ENCODE measurements at regions not wholly inside any gene's neighbourhood (a gene's known extent, or its start where the extent isn't known, plus 50 kb on each side); places are given as distances from the start of the nearest gene placed in this dataset.
A peak's percentile ranks its signal among the peaks of the same experiment; 100 is the strongest.

DNA sequence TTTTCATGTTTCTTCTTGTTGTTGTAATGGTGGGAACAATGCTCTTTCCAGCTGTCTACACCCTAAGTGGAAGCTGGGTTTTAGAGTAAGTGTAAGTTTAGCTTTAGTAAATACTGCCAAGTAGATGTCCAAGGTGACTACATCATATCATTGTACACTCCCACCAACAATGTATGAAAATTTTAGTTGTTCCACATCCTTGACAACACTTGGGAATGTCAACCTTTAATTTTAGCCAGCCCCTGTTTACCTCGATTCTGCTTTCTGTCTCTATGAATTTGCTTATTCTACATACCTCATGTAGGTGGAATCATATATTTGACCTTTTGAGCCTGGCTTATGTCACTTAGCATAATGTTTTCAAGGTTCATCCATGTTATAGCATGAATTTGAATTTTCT is 93.0 kb downstream of the MTPAP start:
- no peak for DNase-seq

DNA sequence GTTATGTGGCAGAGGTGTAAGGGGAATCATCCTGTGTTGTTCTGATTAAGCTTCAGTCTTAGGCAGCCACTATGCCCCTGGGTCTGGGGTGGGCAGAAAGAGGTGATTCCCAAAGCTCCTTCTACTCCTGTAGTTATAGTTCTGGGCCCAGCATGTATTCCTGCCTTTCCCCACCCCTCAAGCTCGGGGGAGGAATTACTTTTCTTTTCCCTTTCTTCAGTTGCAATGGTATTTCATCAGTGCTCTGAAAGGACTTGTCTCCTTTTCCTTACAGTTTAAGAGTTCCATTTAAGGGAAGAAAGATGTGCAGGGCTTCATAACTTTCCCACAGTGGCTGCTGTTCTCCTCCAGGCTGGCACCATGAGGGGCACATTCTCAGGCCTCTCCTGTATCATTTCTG is 94.2 kb downstream of the MTPAP start:
- no peak for DNase-seq

DNA sequence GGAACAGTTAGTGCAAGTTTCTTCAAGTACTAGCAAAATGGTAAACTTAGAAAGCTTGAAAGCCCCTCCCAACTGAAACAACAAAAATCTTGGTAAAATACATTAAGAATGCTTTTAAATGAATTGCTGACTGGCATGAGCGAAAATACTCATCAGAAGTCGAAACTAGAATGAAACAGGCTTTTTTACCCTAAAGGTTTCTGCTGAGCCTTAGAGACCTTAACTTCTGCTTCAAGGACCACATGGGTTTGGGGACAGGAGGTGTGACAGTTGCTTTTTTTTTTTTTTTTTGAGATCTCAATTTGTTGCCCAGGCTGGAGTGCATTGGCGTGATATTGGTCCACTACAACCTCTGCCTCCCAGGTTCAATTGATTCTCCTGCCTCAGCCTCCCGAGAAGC is 100.3 kb downstream of the MTPAP start:
- DNase-seq: no peak

DNA sequence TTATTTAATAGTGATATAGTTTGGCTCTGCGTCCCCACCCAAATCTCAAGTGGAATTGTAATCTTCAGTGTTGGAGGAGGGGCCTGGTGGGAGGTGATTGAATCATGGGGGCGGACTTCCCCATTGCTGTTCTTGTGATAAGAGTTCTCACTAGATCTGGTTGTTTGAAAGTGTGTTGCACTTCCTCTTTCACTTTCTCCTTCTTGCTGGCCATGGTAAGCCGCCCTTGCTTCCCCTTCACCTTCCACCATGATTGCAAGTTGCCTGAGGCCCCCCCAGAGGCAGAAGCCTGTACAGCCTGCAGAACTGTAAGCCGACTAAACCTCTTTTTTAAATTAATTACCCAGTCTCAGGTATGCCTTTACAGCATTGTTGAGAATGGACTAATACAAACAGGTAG is 101.4 kb downstream of the MTPAP start:
- peak in 1 of 5 experiments; percentile 64 for DNase-seq

DNA sequence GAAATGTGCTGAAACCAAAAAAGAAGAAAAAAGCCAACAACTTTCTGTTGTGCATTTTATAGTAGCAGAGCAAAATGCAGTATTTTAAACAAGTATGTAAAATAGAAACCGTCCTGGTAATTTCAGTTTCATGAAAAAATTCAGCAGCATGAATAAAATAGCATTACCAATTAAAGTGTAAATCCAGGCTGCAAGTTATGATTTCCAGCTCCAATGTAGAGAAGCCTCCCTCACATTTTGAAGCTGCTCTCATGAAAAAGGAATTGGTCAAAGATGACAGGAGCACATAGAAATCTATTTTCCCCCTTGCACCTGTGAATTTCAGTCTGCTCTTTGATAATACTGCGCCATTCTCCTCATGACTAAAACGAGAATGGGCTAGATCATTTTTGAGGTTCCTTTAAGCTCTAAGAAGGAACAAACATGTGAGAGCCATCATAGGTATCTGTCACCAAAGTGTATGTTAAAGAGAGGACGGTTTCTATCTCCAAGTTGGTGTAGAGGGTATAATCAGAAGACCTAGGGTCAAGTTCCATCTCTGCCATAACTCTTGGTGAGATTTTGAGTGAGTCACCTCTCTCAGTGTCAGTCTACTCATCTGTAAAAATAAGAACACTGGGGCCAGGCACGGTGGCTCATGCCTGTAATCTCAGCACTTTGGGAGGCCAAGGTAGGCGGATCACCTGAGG is 107.5 kb downstream of the MTPAP start:
- DNase-seq: peak in 1 of 5 experiments; percentile 9

DNA sequence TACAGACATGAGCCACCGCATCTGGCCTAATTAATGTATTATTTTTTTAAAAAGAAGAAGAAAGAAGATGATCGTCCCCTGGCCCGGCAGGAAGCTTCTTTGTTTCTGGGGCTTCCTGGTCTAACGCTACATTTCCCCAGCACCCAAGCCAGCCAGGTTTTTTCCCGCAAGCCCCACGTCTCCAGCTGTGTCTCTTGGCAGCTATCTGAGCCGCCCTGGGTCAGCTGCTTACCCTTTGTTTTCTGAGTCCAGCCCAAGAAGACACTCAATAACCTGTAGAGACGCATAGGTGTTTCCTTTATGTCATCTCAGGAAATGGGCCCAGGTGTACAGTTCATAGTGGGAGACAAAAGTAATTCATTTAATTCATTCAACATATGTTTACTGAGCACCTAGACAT is 110.2 kb downstream of the MTPAP start:
- no peak for DNase-seq

DNA sequence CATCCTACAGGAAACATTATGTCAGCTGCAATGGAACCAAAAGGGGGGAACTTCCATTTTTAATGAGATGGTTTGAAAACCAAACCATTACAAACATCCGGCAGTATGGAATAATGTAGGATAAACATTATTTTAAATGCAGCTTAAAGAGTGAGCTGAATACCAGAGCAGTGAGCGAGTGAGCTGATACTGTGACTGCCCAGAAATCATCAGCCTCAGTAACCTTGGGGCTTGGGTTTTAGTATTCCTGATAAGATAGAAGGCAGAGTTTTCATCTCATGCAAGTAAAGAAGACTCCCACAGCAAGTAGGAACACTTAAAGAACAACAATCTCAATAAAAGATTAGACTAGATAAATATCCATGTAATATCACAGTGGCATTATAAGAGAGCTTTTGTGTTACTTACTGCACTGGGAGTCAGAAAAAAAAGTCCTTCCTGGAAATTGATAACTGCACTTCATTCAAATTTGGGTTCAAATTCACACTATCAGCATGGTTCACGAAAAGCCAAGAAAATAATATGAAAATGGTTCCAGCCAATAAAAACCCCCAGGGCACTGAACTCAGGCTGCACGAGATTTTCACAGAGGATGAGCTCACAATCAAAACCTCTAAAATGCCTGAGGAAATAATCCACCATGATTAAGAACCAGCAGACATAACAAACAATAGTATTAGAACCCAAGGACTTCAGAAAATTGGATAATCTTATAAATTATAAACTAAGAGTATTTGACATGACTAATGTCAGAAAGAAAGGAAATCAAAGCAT is 115.7 kb downstream of the MTPAP start:
- no peak for DNase-seq

DNA sequence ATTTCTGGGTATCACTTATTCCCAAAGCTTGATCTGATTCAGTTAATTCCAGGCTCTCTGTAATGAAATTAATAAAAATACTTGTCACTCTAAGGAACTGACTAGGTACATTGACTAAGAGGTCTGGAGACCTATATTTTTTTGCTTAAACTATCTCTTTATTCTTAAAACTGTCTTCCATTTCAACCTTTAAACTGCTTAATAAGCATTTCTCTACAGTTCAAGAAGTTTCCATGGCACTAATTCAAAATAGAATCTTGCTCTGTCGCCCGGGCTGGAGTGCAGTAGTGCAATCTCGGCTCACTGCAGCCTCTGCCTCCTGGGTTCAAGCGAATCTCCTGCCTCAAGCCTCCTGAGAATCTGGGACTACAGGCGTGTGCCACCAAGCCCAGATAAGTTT is 117.4 kb downstream of the MTPAP start:
- no peak for DNase-seq

DNA sequence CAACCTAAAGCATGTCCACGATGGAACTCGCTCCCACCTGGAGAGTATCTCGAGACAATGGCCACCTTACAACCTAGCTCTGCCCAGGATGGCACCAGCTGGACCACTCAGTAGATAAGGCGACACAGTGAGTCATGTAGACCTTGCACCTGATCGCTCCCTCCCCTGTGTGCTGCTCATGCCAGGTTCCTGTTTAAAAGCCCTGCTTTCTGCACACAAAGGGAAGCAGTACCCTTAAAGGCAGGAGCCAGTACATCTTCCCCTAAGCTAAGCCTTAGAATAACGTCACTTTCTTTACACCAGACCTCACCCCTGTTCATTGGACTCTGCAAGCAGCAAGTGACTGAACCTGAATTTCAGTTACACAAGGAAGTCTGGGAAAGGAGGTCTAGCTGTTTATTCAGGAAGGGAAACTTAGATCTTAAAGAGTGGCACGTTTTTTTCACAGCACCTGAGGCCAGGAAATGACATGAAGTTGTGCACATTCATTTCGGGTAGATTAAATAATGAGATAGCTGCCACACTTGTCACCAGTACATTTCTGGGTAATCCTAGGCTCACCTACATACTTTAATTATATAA is 117.9 kb downstream of the MTPAP start:
- peak in 1 of 5 experiments; percentile 93 for DNase-seq

DNA sequence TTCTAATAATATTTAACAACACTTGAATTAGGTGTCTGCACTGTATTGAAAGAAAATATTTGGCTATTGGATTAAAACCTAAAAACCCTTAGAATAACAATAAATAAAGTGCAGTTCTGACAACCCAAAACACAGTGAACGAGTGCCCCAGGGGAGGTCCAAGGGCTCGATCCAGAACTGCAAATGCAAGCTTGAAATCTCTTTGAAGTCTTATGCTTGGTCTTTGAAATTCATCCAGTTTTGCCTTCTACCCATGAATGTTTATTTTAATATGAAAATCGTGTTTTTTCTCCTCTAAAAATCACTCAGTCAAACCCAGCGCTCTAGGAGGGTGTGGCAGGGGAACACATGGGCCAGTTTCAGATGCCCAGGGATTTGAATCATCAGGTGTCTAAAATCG is 119.5 kb downstream of the MTPAP start:
- DNase-seq: no peak

DNA sequence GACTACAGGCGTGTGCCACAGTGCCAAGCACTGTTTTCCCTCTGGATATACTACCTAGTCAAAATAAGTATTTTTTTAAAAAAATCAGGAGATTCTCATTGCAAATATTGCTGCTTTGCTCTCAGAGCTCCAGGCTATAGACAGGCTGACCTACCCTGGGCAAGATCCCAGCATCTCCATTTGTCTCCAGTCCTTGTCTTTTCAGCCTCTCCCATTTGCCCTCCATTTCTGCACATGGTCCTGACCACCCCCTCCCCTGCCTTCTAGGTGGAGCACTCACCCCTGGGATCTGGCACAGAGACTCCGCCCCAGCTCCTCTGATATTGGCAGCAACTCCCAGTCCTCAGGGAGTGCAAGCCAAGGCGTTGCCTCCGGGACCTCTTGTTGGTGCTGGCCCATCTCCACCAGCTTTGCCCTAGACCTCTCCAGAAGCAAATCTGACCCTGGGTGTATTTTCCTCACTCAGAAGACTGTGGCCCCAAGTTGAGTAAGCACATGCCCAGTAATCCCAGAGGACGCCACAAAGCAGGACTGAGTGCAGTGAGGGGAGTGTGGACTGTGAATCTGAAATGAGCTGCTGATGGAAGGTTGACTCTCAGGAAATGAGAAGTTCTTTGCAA is 120.6 kb downstream of the MTPAP start:
- DNase-seq: no peak

DNA sequence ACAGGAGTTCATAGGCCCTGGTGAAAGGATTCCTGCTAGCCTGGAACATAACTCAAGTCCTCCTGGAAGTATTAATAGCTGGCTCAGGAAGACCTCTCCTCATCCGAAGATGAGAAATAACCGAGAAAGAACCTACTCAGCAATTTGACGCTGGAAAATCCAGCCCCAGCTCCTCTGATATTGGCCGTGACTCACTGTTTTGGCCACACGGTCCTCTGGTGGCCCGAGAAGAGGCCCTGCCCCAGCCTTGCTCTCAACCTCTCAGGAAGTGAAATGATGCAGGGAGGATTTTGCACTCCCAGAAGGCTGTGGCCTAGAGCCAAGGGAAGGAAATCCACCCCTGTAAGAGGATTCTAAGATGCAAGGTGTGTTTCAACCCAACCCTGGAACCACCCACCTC is 121.6 kb downstream of the MTPAP start:
- DNase-seq: no peak

DNA sequence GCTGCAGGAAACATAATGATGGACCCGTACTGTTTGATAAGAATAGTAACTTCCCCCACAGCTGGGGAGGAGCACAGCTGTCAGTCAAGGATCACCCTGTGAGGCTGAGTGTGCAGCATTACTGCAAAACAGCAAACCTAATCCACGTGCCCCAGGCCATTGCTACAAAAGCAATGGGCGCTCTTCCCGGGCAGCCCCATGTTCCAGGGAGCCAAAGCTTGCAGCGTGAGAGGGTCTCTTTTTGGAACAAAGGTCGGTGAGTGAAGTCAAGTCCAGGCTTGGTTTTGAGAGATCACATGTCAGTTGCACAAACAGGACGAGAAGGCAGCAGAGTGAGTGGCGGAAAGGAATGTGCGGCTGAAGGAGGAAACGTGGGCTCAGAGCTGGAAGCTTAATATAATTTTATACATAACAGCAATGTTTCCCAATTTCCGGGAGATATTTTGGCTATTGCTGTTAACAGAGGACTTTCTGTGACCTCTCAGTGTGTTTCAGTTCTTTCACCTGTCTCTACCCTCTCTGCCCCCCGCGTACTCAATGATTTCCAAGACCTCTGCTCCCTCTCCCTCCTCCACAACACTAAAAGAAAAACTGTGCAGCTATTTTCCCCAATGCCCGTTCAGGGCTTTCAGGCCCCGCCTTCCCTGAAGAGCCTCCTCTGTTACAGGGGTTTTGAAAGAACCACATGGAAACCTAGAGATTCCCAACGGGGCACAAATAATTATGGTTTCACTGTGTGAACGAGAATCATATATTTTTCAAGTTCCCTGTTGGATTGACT is 128.9 kb downstream of the MTPAP start:
- DNase-seq: peak in 1 of 5 experiments; percentile 42

DNA sequence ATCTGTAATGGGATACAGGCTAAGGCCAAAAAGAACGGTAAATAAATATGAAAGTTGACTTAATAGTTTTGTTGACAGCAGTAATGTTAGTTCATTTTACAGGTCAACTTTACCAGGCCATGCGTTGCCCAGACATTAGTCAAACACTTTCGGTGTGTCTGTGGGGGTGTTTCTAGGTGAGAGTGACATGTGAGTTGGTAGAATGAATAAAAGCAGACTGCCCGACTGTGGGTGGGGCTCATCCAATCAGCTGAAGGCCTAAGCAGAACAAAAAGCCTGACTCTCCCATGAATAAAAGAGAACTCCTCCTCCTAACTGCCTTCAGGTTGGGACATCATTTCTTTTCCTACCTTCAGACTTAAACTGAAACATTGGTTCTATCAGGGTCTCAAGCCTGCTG is 132.3 kb downstream of the MTPAP start:
- DNase-seq: no peak

DNA sequence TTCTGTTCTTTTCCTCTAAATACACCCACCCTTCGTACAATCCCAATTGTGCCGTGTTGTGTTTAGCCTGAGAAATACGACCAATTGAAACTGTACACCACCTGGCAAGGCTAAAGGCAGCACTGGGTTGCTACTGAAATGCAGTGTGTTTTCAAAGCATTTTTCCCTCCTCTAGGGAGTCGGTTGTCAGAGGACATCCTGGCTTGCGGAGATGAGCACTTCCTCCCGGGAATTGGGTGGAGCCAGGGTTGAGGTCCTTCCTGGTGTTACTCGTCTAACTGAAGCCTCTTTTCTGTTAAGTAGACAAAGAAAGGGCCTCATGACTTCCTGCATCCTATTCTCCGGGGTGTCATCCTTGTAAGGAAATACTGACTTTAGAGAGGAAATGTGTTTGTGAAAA is 133.5 kb downstream of the MTPAP start:
- no peak for DNase-seq

DNA sequence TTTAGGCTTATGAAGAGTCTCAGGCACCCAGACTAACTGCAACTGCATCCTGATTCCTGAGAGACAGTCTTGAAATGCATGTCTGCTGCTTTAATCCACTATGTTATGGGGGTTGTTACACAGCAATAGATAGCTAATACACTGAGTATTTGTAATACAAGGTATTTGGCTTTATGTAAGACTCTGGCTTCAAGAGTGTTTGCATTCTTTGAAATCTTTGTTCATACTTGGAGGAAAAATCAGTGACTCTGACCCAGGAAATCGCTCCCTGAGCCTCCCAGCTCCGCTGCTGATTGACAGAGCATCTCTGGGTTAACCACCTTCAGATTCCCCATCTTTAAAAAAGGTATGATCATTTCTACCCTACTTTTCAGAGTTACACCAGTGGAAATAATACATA is 133.9 kb downstream of the MTPAP start:
- DNase-seq: no peak

DNA sequence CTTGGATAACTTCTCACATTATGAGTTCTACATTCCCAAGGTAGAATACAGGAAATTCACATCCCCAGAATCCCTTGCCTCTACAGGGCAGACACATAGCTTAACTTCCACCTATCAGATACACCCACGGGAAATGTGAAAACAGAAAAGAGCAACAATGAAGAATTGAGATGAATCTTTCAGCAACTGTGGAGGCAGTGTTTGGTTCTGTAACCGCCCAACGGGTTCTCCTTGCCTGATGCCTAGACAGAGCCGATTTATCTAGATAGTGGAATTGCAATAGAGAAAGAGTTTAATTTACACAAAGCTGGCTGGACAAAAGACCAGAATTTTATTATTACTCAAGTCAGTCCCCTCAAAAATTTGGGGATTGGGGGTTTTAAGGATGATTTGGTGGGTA is 138.8 kb downstream of the MTPAP start:
- no peak for DNase-seq

DNA sequence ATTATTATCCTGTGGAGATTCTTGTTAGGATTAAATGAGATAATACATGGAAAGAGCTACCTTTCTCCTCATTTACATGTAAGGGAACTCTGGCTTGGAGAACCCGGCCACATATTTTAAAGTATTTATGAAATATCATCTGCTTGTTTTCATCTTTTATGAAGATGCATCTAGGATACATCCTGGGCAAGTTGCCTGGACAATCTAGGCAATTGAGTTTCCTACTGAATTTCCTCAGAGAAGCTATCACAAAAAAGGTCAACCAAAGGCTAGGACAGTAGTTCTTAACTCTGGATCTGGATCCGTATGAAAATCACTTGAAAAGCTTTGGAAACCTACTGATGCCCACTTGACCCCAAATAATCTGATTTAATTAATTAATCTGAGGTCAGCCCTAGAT is 140.7 kb downstream of the MTPAP start:
- DNase-seq: no peak

DNA sequence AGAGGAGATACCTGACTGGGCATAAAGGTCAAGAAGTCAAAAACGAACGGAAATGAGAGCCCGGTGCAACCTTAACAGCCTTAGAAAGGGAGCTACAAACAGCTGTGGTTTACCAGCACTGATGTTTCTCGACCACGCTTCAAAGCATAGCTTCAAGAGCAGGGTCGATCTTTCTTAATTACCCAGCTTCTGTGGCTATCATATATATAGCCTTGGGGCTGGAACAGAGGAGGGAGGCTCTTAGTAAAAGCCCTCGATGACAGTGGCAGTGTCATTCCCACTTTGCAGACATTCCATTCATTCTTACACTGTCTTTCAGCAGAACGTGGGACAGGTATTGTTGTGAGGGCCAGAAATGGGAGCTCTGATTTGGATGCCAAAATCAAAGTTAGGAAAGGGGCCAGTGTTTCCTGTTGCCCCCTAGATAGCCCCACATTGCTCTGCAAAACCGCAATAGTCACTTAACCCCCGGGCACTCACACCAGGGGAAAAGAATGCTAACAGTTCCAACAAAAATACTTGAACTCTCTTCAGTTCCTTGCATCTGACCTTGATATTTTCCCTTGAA is 141.5 kb downstream of the MTPAP start:
- peak in 1 of 5 experiments; percentile 43 for DNase-seq

DNA sequence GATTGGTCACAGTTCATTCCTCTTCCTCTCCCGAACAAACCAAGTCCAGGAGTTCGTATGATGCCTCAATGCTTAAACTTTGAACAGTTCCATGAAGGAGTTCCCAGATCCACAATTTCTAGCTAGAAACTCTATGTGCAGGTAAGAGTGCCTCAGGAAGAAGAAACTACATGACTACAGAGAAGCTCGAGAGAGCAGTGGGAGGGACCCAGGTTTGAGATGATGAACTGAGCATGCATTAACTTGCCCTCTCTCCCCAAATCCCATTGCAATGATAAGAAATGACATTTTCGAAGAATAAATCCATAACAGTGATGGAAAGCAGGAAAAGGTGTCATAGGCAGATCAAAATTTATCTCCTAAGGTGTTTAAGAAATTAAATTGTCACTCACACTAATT is 140.6 kb upstream of the JCAD start:
- DNase-seq: no peak

DNA sequence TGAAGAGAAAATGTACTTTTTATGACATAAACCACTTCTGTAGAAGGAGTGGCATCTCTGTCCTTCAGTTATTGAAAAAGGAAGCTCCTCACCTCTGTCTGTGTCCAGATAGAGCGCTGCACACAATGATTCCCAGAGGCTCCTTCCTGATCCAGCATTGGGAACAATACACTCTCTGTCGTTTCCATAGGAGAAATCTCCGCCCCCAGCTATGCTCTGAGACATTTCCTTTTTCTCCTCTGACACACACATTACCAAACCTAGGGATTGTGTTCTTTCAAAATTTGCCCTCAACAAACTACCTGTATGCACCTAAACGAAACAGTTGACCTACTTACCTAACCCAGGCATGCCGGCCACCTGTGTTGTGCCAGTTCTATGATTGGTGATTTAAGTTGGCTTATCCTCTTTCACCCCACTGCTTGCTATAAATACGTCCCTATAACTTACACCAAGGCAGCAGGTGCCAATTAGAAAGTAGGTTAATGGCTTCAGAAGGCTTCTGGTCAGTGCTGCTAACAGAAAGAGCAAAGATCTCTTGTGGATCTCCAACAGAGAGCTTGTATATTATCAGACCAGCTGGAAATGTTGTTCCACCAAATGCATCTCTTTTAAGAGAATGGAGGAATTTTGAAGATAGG is 140.1 kb upstream of the JCAD start:
- no peak for DNase-seq

DNA sequence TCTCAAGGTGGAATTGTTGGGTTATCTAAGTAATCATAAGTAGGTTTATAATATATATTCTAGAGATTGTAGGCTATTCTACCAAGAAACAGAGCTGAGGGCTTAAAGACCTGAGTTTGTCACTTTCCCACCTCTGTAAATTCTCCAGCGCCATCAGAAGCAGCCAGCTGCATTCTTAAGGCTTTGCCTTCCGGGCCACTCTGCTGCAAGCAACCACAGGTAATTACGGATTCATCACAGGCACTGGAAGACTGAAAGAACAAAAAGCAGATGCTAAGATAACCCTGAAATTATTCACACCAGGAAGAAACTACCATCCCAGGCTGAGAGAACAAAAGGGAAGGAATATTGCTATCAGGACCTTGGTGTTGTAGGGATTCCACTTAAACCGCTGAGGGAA is 137.8 kb upstream of the JCAD start:
- no peak for DNase-seq
